ENCODE measurements at regions not wholly inside any gene's neighbourhood (a gene's known extent, or its start where the extent isn't known, plus 50 kb on each side); places are given as distances from the start of the nearest gene placed in this dataset.
"Not testable (repeated sequence)": the region's sequence is repeated elsewhere in the genome, so short reads cannot be mapped to it uniquely, and the experiment has no call there.

DNA sequence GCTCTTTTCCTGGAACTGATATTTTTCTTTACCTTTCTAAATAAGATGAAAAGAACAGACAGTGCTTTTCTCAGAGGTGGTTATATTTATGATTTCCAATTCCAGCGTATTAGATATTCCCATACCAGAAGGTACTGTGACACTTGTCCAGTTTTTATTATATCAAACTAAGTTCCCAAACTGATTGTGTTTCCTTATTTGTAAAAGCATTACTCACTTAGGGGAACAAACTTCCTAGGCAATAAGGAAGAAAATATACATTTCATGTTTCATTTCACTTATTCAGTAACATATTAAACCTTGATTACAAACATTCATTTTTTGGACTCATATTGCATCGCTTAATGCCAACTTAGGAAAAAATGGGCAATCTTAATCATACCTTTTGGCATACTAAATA lies 1480.0 kb upstream of the NUDT12 start:
- no peak overlapping the region for H3K27ac Mint-ChIP-seq (ENCODE audit: unreplicated experiment)
- no peaks in the 10 kb centered on the region for H3K9me3 Mint-ChIP-seq (ENCODE audit: unreplicated experiment)
- H3K27me3 Mint-ChIP-seq (ENCODE audit: unreplicated experiment) = peaks cover 2% of the 10 kb centered on the region
- H3K4me1 Mint-ChIP-seq (ENCODE audit: unreplicated experiment) = no peaks in the 10 kb centered on the region
- TF ChIP-seq CTCF (IDR thresholded peaks at IDR 0.05; ENCODE audit: unreplicated experiment) = no peak
- no peaks in the 10 kb centered on the region for H3K36me3 Mint-ChIP-seq (ENCODE audit: low read depth, unreplicated experiment)
- no peak overlapping the region for H3K4me3 Mint-ChIP-seq (ENCODE audit: unreplicated experiment)
- no peak for DNase-seq (ENCODE audit: low spot score)

DNA sequence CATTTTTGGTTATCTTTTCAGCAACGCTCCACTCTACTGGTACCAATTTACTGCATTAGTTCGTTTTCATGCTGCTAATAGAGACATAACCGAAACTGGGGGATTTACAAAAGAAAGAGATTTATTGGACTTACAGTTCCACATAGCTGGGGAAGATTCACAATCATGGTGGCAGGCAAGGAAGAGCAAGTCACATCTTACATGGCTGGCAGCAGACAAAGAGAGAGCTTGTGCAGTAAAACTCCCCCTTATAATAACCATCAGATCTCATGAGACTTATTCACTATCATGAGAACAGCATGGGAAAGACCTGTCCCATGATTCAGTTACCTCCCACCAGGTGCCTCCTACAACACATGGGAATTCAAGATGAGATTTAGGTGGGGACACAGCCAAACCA lies 1474.2 kb upstream of the NUDT12 start:
- not testable (repeated sequence) for H3K4me3 Mint-ChIP-seq (ENCODE audit: unreplicated experiment); H3K4me1 Mint-ChIP-seq (ENCODE audit: unreplicated experiment); H3K27me3 Mint-ChIP-seq (ENCODE audit: unreplicated experiment); DNase-seq (ENCODE audit: low spot score); H3K9me3 Mint-ChIP-seq (ENCODE audit: unreplicated experiment); H3K36me3 Mint-ChIP-seq (ENCODE audit: low read depth, unreplicated experiment); H3K27ac Mint-ChIP-seq (ENCODE audit: unreplicated experiment)

DNA sequence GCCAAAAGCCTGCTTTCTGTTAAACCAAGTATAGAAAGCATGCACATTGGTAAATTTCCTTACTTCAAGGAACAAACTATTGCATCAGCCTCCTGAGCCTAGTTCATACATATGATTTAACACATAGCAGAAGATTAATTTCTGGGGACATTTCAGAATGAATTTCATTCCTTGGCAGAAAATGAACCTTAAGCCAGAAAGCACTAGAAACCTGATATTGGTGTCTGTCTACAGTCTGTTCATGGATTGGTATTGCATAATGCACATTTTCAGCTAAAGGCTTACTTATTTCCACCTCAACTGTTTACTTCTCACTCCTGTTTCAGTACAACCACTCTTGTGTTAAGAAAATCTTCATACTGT lies 1471.8 kb upstream of the NUDT12 start:
- Mint-ChIP-seq H3K4me3 (ENCODE audit: unreplicated experiment) (no peak overlapping the region), H3K36me3 (ENCODE audit: low read depth, unreplicated experiment) (no peaks in the 10 kb centered on the region), H3K4me1 (ENCODE audit: unreplicated experiment) (no peaks in the 10 kb centered on the region), H3K9me3 (ENCODE audit: unreplicated experiment) (no peaks in the 10 kb centered on the region), H3K27me3 (ENCODE audit: unreplicated experiment) (peaks cover 2% of the 10 kb centered on the region), H3K27ac (ENCODE audit: unreplicated experiment) (no peak overlapping the region)
- DNase-seq (ENCODE audit: low spot score) = no peak
- no peak for TF ChIP-seq CTCF (IDR thresholded peaks at IDR 0.05; ENCODE audit: unreplicated experiment)

GRCh38 chr5:105033637-105034400 lies 1471.2 kb upstream of the NUDT12 start:
- Mint-ChIP-seq H3K27ac (ENCODE audit: unreplicated experiment) (no peak overlapping the region), H3K36me3 (ENCODE audit: low read depth, unreplicated experiment) (no peaks in the 10 kb centered on the region), H3K4me1 (ENCODE audit: unreplicated experiment) (no peaks in the 10 kb centered on the region), H3K27me3 (ENCODE audit: unreplicated experiment) (no peaks in the 10 kb centered on the region), H3K9me3 (ENCODE audit: unreplicated experiment) (no peaks in the 10 kb centered on the region), H3K4me3 (ENCODE audit: unreplicated experiment) (no peak overlapping the region)
- DNase-seq (ENCODE audit: low spot score) = no peak
- no peak for TF ChIP-seq CTCF (IDR thresholded peaks at IDR 0.05; ENCODE audit: unreplicated experiment)

DNA sequence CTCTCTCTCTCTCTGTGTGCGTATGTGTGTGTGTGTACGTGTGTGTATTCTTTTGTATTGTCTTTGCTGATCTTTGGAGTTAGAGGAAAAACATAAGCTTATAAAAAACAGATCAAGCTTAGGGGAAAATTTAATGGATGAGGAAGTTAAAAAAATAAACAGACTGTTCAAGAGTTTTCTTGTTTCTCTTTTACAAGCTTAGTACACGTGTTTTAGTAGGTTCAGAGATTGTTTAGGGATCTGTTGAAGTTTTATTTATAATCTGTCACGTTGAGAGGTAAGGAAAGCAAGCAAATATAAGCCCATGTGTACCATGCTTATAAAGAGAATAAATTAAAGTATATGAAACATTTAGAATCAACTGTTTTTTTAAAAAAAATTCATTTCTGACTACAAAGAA lies 1470.3 kb upstream of the NUDT12 start:
- no peak for DNase-seq (ENCODE audit: low spot score)
- Mint-ChIP-seq H3K4me1 (ENCODE audit: unreplicated experiment) (no peaks in the 10 kb centered on the region), H3K27ac (ENCODE audit: unreplicated experiment) (no peak overlapping the region), H3K9me3 (ENCODE audit: unreplicated experiment) (no peaks in the 10 kb centered on the region), H3K36me3 (ENCODE audit: low read depth, unreplicated experiment) (no peaks in the 10 kb centered on the region), H3K27me3 (ENCODE audit: unreplicated experiment) (no peaks in the 10 kb centered on the region), H3K4me3 (ENCODE audit: unreplicated experiment) (no peak overlapping the region)
- TF ChIP-seq CTCF (IDR thresholded peaks at IDR 0.05; ENCODE audit: unreplicated experiment) = no peak

Measured in endothelial cell (in vitro differentiated cells).